Astrocyte of the hippocampus (primary cell): ENCODE measurements at regions not wholly inside any gene's neighbourhood (a gene's known extent, or its start where the extent isn't known, plus 50 kb on each side); places are given as distances from the start of the nearest gene placed in this dataset.
A peak's percentile ranks its signal among the peaks of the same experiment; 100 is the strongest.

ENCODE experiments used
- DNase-seq: peaks from one replicate; pipeline ENCODE4 v3.0.0; 2011; ENCODE audit warnings: low read depth, low spot score

DNA sequence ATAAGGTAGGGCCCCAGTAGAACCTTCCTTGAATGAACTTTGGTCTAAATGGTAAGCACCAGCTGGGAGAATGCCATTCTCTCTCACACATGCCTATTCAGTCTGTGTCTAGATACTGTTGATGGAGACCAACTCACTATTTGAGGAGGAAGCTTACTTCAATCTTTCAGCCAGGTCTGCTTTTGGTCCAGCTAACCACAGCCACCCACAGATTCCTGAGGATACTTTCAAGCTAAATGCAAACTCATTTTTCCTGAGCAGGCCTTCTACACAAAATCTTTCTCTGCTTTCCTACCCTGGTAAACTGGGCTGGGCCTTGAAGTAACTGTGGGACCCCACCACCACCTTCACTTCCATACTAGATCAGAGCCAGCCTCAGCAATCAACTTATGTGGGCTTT is 76.9 kb upstream of the KLF3 start:
- no peak for DNase-seq

DNA sequence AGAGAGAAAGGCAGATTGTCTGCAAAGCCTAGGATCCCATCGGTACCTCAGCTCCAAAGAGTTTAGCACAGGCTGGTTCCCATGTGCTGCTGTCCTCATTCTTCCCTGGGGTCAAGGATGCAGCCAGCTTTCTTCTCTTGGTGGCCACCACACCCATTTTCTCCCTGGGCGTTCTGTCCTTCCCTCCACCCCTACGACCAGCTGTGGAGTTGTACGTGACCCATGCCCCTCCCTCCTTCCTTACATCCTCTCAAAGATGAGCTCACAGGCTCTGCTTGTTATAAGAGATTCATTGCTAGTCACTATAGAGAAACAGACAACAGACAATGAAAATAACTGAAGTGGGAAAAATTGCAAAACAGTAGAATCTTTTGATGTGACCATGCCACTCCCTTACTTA is 74.0 kb upstream of the KLF3 start:
- DNase-seq, result no peak

DNA sequence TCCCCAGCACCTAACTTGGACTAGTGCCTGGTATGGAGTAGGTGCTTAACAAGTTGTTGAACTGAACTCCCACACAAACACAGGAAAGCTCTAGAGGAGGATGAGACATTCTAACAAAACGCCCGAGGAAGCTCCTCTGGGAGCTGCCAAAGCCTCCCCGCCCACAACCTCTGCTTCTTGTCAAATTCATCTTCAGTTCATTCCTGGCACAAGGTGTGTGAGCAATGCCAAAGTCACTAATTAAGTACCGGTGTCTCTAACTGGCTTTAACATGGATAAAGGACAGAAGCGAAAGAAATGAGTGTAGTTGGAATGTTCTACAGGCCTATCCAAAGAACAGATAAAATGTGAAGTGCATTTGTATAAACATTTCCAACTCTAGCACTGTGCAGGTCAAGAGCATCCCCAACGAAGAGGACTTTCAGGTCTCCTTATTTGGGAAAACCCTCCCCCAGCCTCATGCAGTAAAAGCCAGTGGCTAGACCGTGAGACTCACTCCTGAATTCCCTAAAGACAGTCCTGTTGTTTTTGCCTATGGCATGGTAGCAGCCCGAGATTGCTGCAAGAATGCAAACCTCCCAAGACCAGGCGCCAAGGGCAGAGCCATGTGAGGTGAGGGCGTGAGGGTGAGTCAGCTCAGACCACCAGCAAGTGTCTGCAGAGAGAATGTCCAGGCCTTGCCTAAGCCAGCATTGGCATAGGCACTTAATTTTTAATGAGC is 72.2 kb upstream of the KLF3 start:
- DNase-seq, result peak; percentile 24

DNA sequence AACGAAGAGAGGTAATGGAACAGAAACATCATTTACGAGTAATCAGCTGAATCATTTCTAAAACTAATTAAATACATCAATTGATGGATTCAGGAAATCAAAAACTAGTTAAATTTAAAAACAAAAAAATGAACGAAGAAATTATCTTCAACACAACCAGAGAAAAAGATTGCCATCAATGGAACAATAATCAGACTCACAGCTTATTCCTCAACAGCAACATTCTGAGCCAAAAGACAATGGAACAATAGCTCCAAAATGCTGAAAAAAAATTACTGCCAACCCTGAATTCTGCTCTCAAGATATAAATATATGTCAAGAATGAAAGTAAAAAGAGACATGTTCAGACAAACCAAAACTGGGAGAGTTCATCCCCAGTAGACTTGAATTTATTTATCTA is 65.5 kb upstream of the KLF3 start:
- no peak for DNase-seq

DNA sequence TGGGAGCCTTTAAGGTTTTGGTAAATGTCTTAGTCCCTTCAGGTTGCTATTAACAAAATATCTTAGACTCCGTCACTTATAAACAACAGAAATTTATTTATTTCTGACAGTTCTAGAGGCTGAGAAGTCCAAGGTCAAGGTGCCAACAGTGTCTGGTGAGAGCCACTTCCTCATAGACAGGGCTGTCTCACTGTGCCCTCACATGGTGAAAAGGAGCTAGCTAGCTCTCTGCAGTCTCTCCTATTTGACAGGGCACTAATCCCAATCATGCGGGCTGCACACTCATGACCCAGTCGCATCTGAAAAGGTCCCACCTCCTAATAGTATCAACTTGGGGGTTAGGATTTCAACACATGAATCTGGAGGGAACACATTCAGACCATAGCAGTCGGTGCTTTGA is 63.4 kb upstream of the KLF3 start:
- no peak for DNase-seq

DNA sequence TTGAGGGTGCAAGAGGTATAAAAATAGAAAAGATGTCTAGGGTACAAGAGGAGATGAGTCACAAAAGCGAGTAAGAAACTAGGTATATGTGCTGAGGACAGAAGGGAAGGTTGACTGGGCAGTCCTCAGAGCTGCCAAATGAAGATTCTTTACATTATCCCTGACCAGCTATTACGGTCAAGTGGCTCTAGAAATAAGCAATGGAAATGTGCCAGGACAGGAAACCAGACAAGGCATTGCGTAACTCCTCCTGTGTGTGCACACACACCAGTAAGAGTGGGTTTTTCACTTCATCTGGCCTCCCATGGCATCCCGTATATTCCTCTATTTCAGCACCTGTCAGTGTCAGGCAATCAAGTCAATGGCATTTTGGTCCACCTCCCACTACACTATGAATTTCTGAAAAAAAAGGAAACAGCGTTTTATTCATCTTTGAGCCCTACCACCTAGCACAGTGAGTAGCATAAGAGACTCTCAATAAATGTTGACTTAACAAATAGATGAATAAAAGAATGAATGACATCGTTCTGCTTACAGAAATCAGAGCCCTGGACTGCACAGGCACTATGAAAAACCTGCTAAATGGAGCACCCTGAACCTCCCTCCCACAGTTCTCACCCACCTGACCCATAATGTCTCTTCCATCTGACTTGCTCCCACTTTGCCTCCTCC is 62.6 kb upstream of the KLF3 start:
- DNase-seq, result peak; percentile 16

DNA sequence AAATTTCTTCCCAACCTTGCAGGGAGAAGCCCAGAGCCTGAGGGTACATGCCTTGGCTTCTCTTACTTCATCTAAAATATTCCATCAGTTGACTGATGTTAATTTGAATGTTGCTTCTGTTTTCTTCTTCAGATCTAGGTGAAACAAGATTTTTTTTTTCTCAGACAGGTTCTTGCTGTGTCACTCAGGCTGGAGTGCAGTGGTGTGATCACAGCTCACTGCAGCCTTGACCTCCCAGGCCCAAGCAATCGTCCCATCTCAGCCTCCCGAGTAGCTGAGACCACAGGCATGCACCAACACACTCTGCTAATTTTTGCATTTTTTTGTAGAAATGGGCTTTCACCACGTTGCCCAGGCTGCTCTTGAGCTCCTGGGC is 62.1 kb upstream of the KLF3 start:
- DNase-seq, result no peak

DNA sequence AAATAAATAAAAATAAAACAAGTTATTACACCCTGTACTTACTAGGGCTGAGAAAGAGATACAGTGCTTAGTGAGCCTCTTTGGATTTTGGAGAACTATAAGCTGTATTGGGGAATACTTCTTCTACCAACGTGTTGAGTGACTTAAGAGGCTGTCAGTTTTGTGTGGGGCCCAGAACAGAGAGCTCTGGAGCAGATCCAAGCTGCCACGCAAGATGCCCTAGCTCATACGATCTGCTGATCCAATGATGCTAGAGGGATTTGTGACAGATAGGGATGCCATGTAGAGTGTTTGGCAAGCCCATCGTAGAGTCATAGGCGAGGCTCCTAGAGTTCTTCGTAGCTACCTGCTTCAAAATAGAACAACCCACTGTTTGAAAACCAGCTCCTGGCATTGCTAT is 60.3 kb upstream of the KLF3 start:
- no peak for DNase-seq

DNA sequence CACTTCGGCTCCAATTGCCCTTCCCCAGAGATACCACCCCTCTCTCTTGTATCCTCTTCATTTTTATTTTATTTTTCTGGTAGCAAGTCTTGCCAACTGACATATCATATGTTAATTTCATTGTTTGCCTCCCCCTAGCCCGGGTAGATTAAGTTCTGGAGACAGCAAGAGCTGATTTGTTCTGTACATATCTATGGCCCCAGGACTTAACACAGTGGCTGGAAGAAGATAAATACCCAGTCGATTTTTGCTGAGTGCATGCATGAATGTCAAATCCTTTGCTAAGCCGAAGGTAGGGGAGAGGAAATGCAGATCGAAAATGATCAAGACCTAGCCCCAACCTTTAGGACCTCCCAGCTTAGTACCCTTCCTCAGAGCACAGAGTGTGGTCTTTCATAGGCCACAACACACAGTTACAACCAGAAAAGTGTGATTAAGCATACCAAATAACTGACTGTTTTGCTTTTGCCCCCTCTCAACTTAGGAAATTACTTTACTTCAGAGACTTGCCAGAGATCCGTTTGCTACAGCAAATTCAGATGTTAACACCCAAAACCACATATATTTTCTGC is 58.7 kb upstream of the KLF3 start:
- DNase-seq, result no peak

DNA sequence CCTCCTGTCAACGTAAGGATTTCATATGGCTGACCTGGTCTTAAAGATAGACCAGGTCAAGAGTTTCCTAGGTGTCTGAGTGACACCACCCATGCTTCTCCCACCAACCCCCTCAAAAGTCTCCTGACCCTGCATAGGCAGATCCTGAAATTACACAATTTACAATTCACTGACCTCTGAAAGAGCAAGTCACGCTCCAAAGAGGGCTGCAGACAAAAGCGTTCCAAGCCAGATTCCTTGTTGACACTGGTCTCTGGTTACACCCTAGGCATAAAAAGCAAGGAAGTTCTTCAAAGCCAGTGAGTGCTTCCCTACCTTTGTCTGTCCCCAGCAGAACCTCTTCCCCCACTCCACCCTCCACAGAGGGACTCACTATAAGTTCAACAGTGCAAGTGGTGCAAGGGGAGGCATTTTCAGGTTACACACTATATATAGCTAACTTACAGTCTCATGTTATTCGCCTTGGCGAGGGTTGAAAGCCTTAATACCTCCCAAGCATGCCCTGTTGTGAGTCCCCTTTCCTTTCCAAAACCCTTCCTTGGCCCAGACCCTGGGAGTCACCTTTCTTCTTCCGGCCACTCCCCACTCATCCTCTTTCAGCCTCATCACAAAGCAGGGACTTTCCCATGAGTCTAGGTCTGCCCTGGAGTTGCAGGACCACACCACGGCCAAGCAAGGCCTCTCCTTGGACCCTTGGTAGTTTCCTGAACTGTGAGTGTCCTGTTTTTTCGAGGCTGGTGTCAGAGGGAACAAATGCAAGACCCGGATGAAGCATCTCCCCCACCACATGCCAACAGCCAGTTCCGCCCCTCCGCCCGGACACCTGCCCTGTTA is 58.0 kb upstream of the KLF3 start:
- no peak for DNase-seq

DNA sequence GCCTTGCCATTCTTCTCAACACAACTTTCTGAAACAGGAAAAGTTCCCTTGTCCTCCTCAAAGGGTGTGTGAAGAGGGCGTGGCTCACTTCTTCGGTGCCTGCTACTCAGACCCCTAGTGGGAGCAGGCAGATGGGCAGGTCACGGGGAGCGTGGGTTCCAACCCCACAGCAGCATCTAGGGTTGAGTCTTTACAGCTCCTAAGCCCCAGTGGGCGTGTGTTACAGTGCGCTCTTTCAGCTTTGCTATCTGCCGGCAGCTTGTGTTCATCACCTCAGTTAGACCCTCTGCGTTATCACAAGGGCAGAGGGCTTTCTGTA is 57.5 kb upstream of the KLF3 start:
- no peak for DNase-seq

DNA sequence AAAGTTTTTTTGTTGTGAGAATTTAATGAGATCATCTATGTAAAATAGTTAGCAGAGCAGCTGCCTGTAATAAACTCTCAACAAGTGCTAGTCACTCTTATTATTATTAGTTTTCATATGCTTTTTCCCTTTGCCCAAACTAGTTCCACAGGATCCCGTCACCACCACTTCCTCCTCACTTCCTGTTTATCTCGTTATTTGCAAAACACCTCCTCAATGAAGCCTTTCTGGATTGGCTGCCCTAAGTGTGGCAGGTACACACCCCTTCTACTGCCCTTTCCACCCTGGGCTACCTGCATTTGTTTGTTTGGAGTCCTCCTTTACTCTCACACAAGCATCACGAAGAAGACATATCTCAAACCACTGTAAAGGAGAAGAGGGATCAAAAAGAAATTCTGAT is 54.4 kb upstream of the KLF3 start:
- DNase-seq, result no peak

DNA sequence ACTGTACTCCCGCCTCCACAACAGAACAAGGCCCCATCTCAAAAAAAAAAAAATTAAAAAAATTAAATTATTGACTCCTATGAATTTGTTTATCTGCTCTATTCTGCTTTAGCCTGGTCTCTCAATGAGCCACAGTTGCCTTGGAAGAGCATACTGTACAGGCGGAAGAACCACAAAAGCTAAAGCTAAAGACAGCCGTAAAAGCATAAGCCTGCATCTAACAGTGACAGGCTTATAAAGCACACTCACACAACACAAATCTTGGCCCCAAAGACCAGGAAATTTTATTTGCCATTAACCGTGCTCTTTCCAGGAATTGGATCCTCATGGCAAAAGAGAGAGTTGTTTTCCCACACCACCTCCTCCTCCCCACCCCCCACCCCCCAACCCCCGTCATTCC is 53.5 kb upstream of the KLF3 start:
- no peak for DNase-seq

DNA sequence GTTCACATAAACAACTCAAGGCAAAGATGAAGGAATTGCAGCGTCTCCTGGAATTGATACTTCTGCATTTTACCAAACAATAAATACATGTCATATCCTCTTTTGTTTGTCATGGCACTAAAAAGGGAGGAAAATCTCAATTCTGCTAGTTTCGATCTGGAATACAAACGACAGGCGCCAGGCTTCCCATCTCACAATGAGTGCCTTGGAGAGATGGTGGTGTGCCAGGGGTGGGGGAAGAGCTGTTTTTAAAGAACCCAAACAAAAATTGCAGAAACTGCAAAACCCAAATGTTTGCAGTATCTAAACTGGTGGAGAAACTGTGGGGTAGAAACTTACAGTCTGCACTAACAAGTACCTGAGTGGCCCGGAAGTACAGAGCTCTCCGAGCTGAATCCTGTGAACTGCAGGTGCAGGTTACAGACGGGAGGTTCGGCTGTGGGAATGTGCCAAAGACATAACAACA is 53.0 kb upstream of the KLF3 start:
- peak; percentile 5 for DNase-seq

DNA sequence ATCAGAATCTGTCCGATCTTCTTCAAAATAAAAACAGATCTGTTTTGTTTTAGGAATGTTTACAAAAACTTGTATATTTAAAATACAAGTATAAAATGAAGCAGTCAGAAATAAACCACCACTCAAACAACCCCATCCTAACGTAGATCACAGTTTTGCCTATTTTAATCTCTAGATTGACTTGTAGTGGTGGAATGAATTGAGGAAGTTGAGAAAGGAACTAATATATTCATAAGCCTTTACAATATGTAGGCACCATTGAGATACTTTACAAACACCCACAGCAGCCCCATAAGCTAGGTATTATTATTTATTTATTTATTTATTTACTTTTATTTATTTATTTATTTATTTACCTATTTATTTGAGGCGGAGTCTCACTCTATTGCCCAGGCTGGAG is 52.3 kb upstream of the KLF3 start:
- DNase-seq, result no peak

DNA sequence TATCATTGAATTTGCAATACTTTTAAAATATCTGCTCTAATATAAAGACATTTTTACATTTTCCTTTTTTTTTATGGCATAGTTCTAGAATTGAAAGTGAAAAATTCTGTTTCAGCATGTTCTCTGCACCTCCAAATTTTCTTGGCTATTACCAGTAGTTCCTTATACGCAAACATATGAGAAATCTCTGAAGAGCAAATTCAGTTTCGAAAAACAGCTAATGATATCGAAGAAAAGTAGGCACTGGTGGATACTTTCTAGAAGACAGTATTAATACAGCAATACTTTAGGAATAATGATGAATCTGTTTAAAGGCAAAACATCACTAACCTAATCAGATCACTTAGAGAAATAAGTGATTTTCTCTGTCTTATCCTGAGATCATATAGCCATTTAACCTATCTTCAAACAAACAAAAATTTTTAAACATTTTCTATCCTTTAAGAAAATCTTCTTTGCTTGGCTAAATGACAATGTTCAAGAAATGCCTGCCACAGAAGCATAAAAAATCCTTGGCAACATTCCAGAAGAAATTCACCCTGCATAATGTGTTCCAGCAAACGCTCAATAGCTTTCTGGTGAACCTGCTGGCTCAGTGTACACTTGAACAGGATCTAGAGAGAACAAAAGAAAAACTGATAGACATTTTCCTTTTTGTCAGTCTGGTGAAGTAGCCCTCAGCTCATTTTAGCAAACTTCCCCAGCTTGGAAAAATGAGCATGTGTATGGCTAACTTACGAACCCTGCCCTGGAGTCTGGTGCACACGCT is 51.2 kb upstream of the KLF3 start:
- DNase-seq, result peak; percentile 58
